HEK293T (cell line): ENCODE measurements at regions not wholly inside any gene's neighbourhood (a gene's known extent, or its start where the extent isn't known, plus 50 kb on each side); places are given as distances from the start of the nearest gene placed in this dataset.

Experiments used
- BHLHE40 ChIP-seq: fragments of 450-650 bp; IDR thresholded peaks from 2 replicates; pipeline ENCODE4 v1.6.1; 2016; ENCODE audit warnings: mild to moderate bottlenecking, moderate library complexity, borderline replicate concordance
- ELF4 ChIP-seq: fragments of 450-650 bp; IDR thresholded peaks from 2 replicates; pipeline ENCODE4 v1.6.1; 2017; ENCODE audit warnings: antibody characterized with exemption
- FOXA1 ChIP-seq: fragments of 450-650 bp; IDR thresholded peaks from 2 replicates; pipeline ENCODE4 v1.6.1; 2016; ENCODE audit warnings: mild to moderate bottlenecking
- FOXK2 ChIP-seq: fragments of 450-650 bp; IDR thresholded peaks from 2 replicates; pipeline ENCODE4 v1.6.1; 2016; ENCODE audit warnings: mild to moderate bottlenecking
- FOXM1 ChIP-seq: fragments of 450-650 bp; IDR thresholded peaks from 2 replicates; pipeline ENCODE4 v1.6.1; 2017; ENCODE audit warnings: mild to moderate bottlenecking, borderline replicate concordance
- HDGF ChIP-seq: fragments of 450-650 bp; IDR thresholded peaks from 2 replicates; pipeline ENCODE4 v1.6.1; 2017; ENCODE audit warnings: antibody characterized with exemption, borderline replicate concordance
- SUZ12 ChIP-seq: fragments of 450-650 bp; IDR thresholded peaks from 2 replicates; pipeline ENCODE4 v1.6.1; 2016; ENCODE audit warnings: mild to moderate bottlenecking

DNA sequence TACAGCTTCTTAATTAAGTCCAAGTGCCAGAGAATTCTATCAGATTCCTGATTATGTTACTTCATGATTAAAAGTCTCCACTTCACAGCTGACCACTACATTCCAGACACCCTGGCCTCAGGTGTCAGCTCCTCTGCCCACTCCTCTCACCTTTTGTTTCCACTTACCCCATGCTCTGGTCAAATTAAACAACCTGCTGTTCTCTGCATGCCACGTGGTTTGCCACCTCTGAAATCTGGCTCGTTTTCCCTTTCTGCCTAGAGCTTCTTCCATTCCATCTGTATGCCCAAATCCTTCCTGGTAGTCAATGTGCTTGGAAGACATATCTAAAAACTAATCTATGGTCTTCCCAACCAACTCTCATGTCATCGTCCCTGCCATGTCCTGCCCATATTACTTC, 158.6 kb downstream of the ICE1 start:
- TF ChIP-seq SUZ12 (no peak), ELF4 (no peak), FOXK2 (no peak), BHLHE40 (no peak), FOXA1 (no peak), FOXM1 (no peak), HDGF (no peak)
